IMR-90 (cell line): ENCODE measurements at regions not wholly inside any gene's neighbourhood (a gene's known extent, or its start where the extent isn't known, plus 50 kb on each side); places are given as distances from the start of the nearest gene placed in this dataset.

Source experiments
- ATAC-seq: fragments of 200-7000 bp; cut with Tn5 transposase; 2 replicates; pipeline ENCODE4 v1.9.1; 2020; ENCODE audit warnings: low read depth, mild to moderate bottlenecking, moderate library complexity
- BruUV-seq: library from RNA; stranded (reverse); fragments of 400-500 nt; replicated peaks from 2 replicates; lab custom pipeline; 2021; lab: Mats Ljungman, UMichigan
- CTCF ChIA-PET: fragments of 300-600 bp; formaldehyde crosslinking; extraction: SDS; loops from one replicate; lab custom pipeline; 2021; ENCODE audit warnings: antibody characterized with exemption; lab: Yijun Ruan, JAX
- POLR2A ChIA-PET: fragments of 300-600 bp; sonication (Branson Sonifier 250); formaldehyde crosslinking; loops from one replicate; lab custom pipeline; 2022; ENCODE audit warnings: antibody characterized with exemption; ENCODE audit not compliant: unreplicated experiment; lab: Charles Lee
- DNase-seq: peaks from one replicate; pipeline ENCODE4 v3.0.0; 2013
- H2AFZ ChIP-seq: replicated peaks from 2 replicates; pipeline ENCODE3; 2013; ENCODE audit warnings: low read length, mild to moderate bottlenecking; ENCODE audit not compliant: poor library complexity
- H2AK5ac ChIP-seq: 2 replicates; pipeline ENCODE4 v1.6.1; 2013; ENCODE audit warnings: low read depth, low read length, inconsistent platforms
- H2AK9ac ChIP-seq: replicated peaks from 2 replicates; pipeline ENCODE3; 2013; ENCODE audit warnings: mild to moderate bottlenecking, low read depth, low read length, moderate library complexity; ENCODE audit not compliant: poor library complexity
- H2BK120ac ChIP-seq: 2 replicates; pipeline ENCODE4 v1.6.1; 2013; ENCODE audit warnings: low read depth, low read length, inconsistent platforms
- H2BK15ac ChIP-seq: 3 replicates; pipeline ENCODE4 v1.6.1; 2013; ENCODE audit warnings: low read depth, low read length, inconsistent platforms
- H2BK20ac ChIP-seq: 2 replicates; pipeline ENCODE4 v1.6.1; 2013; ENCODE audit warnings: low read depth, mild to moderate bottlenecking, inconsistent platforms, low read length, moderate library complexity
- H2BK5ac ChIP-seq: 2 replicates; pipeline ENCODE4 v1.6.1; 2013; ENCODE audit warnings: mild to moderate bottlenecking, low read depth, low read length, inconsistent platforms; ENCODE audit not compliant: poor library complexity, severe bottlenecking
- H3K14ac ChIP-seq: replicated peaks from 2 replicates; pipeline ENCODE4 v1.6.1; 2013; ENCODE audit warnings: low read depth, low read length, inconsistent platforms
- H3K18ac ChIP-seq: 2 replicates; pipeline ENCODE4 v1.6.1; 2013; ENCODE audit warnings: low read depth, low read length, control low read depth
- H3K23ac ChIP-seq: 2 replicates; pipeline ENCODE4 v1.6.1; 2013; ENCODE audit warnings: low read depth, low read length, inconsistent platforms
- H3K27ac ChIP-seq: 2 replicates; pipeline ENCODE4 v1.5.1; 2013; ENCODE audit warnings: mild to moderate bottlenecking, control low read depth, low read length; ENCODE audit not compliant: insufficient read depth
- H3K27me3 ChIP-seq: 2 replicates; pipeline ENCODE4 v1.6.1; 2013; ENCODE audit warnings: low read length; ENCODE audit not compliant: control insufficient read depth, insufficient read depth
- H3K36me3 ChIP-seq: 2 replicates; pipeline ENCODE4 v1.6.1; 2013; ENCODE audit warnings: low read length, mixed read lengths; ENCODE audit not compliant: control insufficient read depth, insufficient read depth
- H3K4ac ChIP-seq: 2 replicates; pipeline ENCODE4 v1.6.1; 2013; ENCODE audit warnings: low read depth, low read length, inconsistent platforms
- H3K4me1 ChIP-seq: 2 replicates; pipeline ENCODE4 v1.6.1; 2013; ENCODE audit warnings: low read length, mixed read lengths; ENCODE audit not compliant: control insufficient read depth, insufficient read depth
- H3K4me2 ChIP-seq: 2 replicates; pipeline ENCODE4 v1.6.1; 2013; ENCODE audit warnings: low read depth, mild to moderate bottlenecking, control low read depth, low read length, moderate library complexity
- H3K4me3 ChIP-seq: 2 replicates; pipeline ENCODE4 v1.5.1; 2013; ENCODE audit warnings: low read depth, mild to moderate bottlenecking, control low read depth, low read length, moderate library complexity; ENCODE audit not compliant: insufficient read depth
- H3K56ac ChIP-seq: 2 replicates; pipeline ENCODE4 v1.6.1; 2013; ENCODE audit warnings: low read length, inconsistent platforms; ENCODE audit not compliant: insufficient read depth; ENCODE audit errors: extremely low read depth
- H3K79me1 ChIP-seq, 2 experiments: 2 replicates each; pipeline ENCODE4 v1.6.1; 2013; ENCODE audit warnings: low read length in 2 of 2, inconsistent platforms in 1 of 2, low read depth in 1 of 2
- H3K9ac ChIP-seq: 2 replicates; pipeline ENCODE4 v1.6.1; 2013; ENCODE audit warnings: low read depth, low read length, control low read depth
- H3K9me1 ChIP-seq: 2 replicates; pipeline ENCODE4 v1.6.1; 2013; ENCODE audit warnings: low read length, inconsistent platforms; ENCODE audit not compliant: insufficient read depth
- H3K9me3 ChIP-seq: 2 replicates; pipeline ENCODE4 v1.6.1; 2013; ENCODE audit warnings: low read length; ENCODE audit not compliant: control insufficient read depth, insufficient read depth
- H4K20me1 ChIP-seq: 2 replicates; pipeline ENCODE4 v1.6.1; 2013; ENCODE audit warnings: low read length, inconsistent platforms; ENCODE audit not compliant: insufficient read depth
- H4K5ac ChIP-seq: 2 replicates; pipeline ENCODE4 v1.6.1; 2013; ENCODE audit warnings: mild to moderate bottlenecking, low read depth, low read length, control low read depth
- H4K8ac ChIP-seq, 2 experiments: 2 replicates each; pipeline ENCODE4 v1.6.1; 2013; ENCODE audit warnings: low read depth in 2 of 2, low read length in 2 of 2, control low read depth in 1 of 2, inconsistent platforms in 1 of 2
- H4K91ac ChIP-seq: 2 replicates; pipeline ENCODE4 v1.6.1; 2013; ENCODE audit warnings: low read depth, low read length, inconsistent platforms; ENCODE audit not compliant: insufficient read depth
- MAZ ChIP-seq: IDR thresholded peaks from 2 replicates; pipeline ENCODE4 v1.6.1; 2012; ENCODE audit warnings: low read depth, mild to moderate bottlenecking, low read length, improper control_type of control experiment, moderate library complexity, borderline replicate concordance
- MXI1 ChIP-seq: IDR thresholded peaks from 2 replicates; pipeline ENCODE4 v1.6.1; 2012; ENCODE audit warnings: low read depth, mild to moderate bottlenecking, low read length, moderate library complexity, borderline replicate concordance
- SMC3 ChIP-seq: fragments of 150-350 bp; IDR thresholded peaks from 2 replicates; pipeline ENCODE4 v1.6.1; 2016; ENCODE audit warnings: low read depth, mild to moderate bottlenecking, antibody characterized with exemption, low read length, moderate library complexity
- WGBS, 2 experiments: methylation state at CpG; one replicate each; pipeline versions ENCODE4 v1.1.5 to v1.1.7; 2013; ENCODE audit warnings: missing lambda C conversion rate in 2 of 2; ENCODE audit not compliant: insufficient read length in 1 of 2; ENCODE audit errors: extremely low coverage in 2 of 2; 5-methylcytosine and 5-hydroxymethylcytosine counted together
- dilution Hi-C: fragments of 300-500 bp; cut with HindIII; formaldehyde crosslinking; loops from one replicate; pipeline ENCODE4 v1.14.3; 2018; ENCODE audit warnings: low sequenced_read_pairs; ENCODE audit not compliant: unreplicated experiment
- in situ Hi-C: fragments of 300-500 bp; cut with MboI; formaldehyde crosslinking; loops from 3 replicates; pipeline ENCODE4 v1.14.3; 2019; ENCODE audit warnings: low sequenced_read_pairs, inconsistent platforms, mixed read lengths
- intact Hi-C: fragments of 100-400 bp; cut with micrococcal nuclease; formaldehyde crosslinking; loops from 2 replicates; pipeline ENCODE4 v1.10.0; 2022

- ChIA-PET POLR2A (no interaction called here), CTCF (no interaction called here)
- ATAC-seq (no peak), DNase-seq (no peak)
- H3K36me3 ChIP-seq = no peaks in the 10 kb centered on the region
- H2BK15ac ChIP-seq = no peak overlapping the region
- no CpG with 5 or more reads among the region's 3 CpGs for WGBS, 2 experiments
- BruUV-seq = no TSS peak
- H2BK5ac ChIP-seq = no peak overlapping the region
- no peak overlapping the region for H2BK20ac ChIP-seq
- H3K9me1 ChIP-seq = no peaks in the 10 kb centered on the region
- no peak overlapping the region for H4K91ac ChIP-seq
- H4K20me1 ChIP-seq = no peaks in the 10 kb centered on the region
- intact Hi-C loops = no loop called here
- no peak overlapping the region for H3K9ac ChIP-seq
- H2AFZ ChIP-seq = no peak overlapping the region
- H3K4me1 ChIP-seq = no peaks in the 10 kb centered on the region
- no peak overlapping the region for H2AK5ac ChIP-seq
- H3K23ac ChIP-seq = no peak overlapping the region
- no peaks in the 10 kb centered on the region for H3K9me3 ChIP-seq
- no peak overlapping the region for H3K4me2 ChIP-seq
- no peak overlapping the region for H3K4ac ChIP-seq
- dilution Hi-C loops = no loop called here
- H2AK9ac ChIP-seq = no peak overlapping the region
- H3K27ac ChIP-seq = no peak overlapping the region
- no peak for TF ChIP-seq MXI1
- no peak for TF ChIP-seq MAZ
- TF ChIP-seq SMC3 = no peak
- H4K5ac ChIP-seq = no peak overlapping the region
- H2BK120ac ChIP-seq = no peak overlapping the region
- in situ Hi-C loops = no loop called here
- H3K4me3 ChIP-seq = no peak overlapping the region
- peaks cover 26% of the 10 kb centered on the region for H3K27me3 ChIP-seq
- no peak overlapping the region for H3K18ac ChIP-seq
- no peak overlapping the region for H3K14ac ChIP-seq
- H4K8ac ChIP-seq = no peak overlapping the region
- no peak overlapping the region for H3K56ac ChIP-seq
- H3K79me1 ChIP-seq = no peaks in the 10 kb centered on the region
Measured at GRCh38 chr11:35873721-35874120, 70.1 kb upstream of the LDLRAD3 start.
